ENCODE measurements at regions not wholly inside any gene's neighbourhood (a gene's known extent, or its start where the extent isn't known, plus 50 kb on each side); places are given as distances from the start of the nearest gene placed in this dataset.

GRCh38 chr3:20240154-20240883 lies 54.3 kb upstream of the SGO1 start:
- TF ChIP-seq CTCF (IDR thresholded peaks at IDR 0.05), result no peak
- TF ChIP-seq POLR2A (IDR thresholded peaks at IDR 0.05), result no peak

Measured in thyroid gland (tissue), 4 donors.